ENCODE measurements at regions not wholly inside any gene's neighbourhood (a gene's known extent, or its start where the extent isn't known, plus 50 kb on each side); places are given as distances from the start of the nearest gene placed in this dataset.
A peak's percentile ranks its signal among the peaks of the same experiment; 100 is the strongest.

DNA sequence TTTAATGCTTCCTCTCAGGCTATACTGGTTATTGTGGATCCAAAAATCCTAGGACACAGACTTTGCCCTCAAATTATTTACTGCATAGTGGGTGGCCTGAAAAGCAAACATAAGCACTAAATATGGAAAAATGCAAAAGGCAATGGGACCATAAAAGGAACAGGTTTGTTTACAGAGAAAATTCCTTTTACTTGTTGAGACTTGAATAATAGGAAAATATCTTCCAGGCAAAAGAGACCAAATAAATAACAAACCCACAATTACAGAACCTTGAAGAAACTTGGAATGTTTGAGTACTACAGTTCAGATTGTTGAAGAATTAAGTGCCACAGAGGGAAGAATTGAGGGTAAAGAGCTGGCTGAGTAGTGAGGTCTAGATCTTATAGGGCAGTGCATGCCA is 711.0 kb downstream of the C4orf33 start:
- DNase-seq: no peak
- no peaks in the 10 kb centered on the region for H3K27me3 ChIP-seq
- intact Hi-C loops (cut with DNase I; ENCODE audit: low total_unique reads): no loop called here
- TF ChIP-seq, protein P1, sequence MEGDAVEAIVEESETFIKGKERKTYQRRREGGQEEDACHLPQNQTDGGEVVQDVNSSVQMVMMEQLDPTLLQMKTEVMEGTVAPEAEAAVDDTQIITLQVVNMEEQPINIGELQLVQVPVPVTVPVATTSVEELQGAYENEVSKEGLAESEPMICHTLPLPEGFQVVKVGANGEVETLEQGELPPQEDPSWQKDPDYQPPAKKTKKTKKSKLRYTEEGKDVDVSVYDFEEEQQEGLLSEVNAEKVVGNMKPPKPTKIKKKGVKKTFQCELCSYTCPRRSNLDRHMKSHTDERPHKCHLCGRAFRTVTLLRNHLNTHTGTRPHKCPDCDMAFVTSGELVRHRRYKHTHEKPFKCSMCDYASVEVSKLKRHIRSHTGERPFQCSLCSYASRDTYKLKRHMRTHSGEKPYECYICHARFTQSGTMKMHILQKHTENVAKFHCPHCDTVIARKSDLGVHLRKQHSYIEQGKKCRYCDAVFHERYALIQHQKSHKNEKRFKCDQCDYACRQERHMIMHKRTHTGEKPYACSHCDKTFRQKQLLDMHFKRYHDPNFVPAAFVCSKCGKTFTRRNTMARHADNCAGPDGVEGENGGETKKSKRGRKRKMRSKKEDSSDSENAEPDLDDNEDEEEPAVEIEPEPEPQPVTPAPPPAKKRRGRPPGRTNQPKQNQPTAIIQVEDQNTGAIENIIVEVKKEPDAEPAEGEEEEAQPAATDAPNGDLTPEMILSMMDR (IDR thresholded peaks at IDR 0.05): no peak
- no peak for TF ChIP-seq POLR2A (IDR thresholded peaks at IDR 0.05)
- H3K27ac ChIP-seq: peak overlapping the region in 1 of 2 donors; percentile 37
- H3K4me1 ChIP-seq: no peaks in the 10 kb centered on the region
- no peaks in the 10 kb centered on the region for H3K9me3 ChIP-seq
- H3K36me3 ChIP-seq (ENCODE audit: low read depth, missing control alignments): no peaks in the 10 kb centered on the region
- H3K4me3 ChIP-seq: no peak overlapping the region

DNA sequence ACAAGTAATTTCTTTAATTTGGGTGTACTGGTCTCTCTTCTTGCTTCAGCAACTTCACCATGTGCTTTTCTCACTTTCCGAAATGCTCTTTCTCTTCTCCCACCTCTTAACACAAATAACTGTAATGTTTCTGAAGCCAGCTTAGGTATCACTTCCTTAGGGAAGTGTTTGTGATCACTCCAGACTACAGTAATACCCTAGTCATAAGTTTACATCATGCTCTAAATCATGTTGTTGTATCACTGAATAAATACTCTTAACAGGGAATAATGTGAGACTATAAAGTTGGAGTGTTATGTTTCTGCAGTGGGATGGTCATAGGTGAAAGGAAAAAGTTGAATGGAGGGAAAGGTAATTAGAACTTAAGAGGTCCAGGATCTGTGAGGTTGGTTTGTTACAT is 712.3 kb downstream of the C4orf33 start:
- intact Hi-C loops (cut with DNase I; ENCODE audit: low total_unique reads): no loop called here
- Histone ChIP-seq H3K4me3 (no peak overlapping the region), H3K4me1 (no peaks in the 10 kb centered on the region), H3K27ac (no peak overlapping the region), H3K36me3 (ENCODE audit: low read depth, missing control alignments) (no peaks in the 10 kb centered on the region), H3K27me3 (no peaks in the 10 kb centered on the region), H3K9me3 (no peaks in the 10 kb centered on the region)
- 89 to 90% methylated on average over 1 of the region's 1 CpG for WGBS, 2 donors
- TF ChIP-seq, protein P1 (IDR thresholded peaks at IDR 0.05): no peak
- no peak for TF ChIP-seq POLR2A (IDR thresholded peaks at IDR 0.05)
- DNase-seq: no peak

- no peak for DNase-seq
- H3K9me3 ChIP-seq: no peaks in the 10 kb centered on the region
- no peaks in the 10 kb centered on the region for H3K4me1 ChIP-seq
- 93 to 95% methylated on average over 1 of the region's 1 CpG for WGBS, 2 donors
- no peak overlapping the region for H3K27ac ChIP-seq
- no peak overlapping the region for H3K4me3 ChIP-seq
- TF ChIP-seq POLR2A (IDR thresholded peaks at IDR 0.05): no peak
- TF ChIP-seq, protein P1 (IDR thresholded peaks at IDR 0.05): no peak
- intact Hi-C loops (cut with DNase I; ENCODE audit: low total_unique reads): no loop called here
- H3K27me3 ChIP-seq: no peaks in the 10 kb centered on the region
- H3K36me3 ChIP-seq (ENCODE audit: low read depth, missing control alignments): no peaks in the 10 kb centered on the region
Observed at GRCh38 chr4:129821073-129821472, 725.1 kb downstream of the C4orf33 start.

DNA sequence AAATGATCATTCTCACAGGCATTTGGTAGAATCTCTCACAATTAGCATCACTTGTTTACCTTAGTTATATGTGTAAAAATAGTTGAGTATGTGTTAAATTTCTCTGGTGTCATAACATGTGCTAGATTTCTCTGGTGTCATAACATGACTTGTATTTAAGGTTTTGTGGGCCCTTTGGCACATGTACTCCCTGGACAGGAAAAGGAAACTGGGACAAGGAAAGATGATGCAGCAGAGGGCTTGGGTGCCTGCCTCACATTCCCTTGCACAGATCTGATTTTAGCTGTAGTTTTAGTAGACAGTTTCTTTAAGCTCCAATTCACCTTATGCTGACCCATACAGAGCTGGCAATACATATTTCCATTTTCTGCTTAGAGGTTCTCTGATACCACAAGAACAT is 726.0 kb downstream of the C4orf33 start:
- TF ChIP-seq POLR2A (IDR thresholded peaks at IDR 0.05): no peak
- TF ChIP-seq, protein P1 (IDR thresholded peaks at IDR 0.05): no peak
- H3K4me3 ChIP-seq: no peak overlapping the region

DNA sequence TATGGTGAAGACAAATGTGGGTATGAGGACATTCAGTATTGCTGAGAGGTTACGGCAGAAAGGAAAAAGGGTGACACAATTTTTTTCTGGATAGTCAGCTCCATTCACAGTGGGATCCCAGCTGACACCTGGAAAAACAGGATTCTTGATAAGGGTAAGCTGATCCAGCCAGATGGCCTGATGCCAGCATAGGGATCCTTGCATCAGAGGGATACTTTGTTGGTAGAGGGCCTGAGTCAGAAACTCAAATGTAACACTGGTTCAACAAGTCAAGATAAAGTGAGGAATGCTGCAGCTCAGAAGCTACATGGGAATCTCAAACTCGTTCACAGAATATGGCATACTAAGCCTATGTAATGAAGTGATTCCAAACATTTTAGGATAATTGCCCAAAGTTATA is 726.7 kb downstream of the C4orf33 start:
- Histone ChIP-seq H3K4me3 (no peak overlapping the region), H3K9me3 (no peaks in the 10 kb centered on the region), H3K27me3 (no peaks in the 10 kb centered on the region), H3K36me3 (ENCODE audit: low read depth, missing control alignments) (no peaks in the 10 kb centered on the region), H3K4me1 (no peaks in the 10 kb centered on the region), H3K27ac (no peak overlapping the region)
- peak; percentile 15 for DNase-seq
- 40 to 44% methylated on average over 2 of the region's 2 CpGs for WGBS, 2 donors
- intact Hi-C loops (cut with DNase I; ENCODE audit: low total_unique reads): no loop called here
- no peak for TF ChIP-seq POLR2A (IDR thresholded peaks at IDR 0.05)
- TF ChIP-seq, protein P1 (IDR thresholded peaks at IDR 0.05): no peak

More for the DNA sequence above, 726.0 kb downstream of the C4orf33 start:
- Histone ChIP-seq H3K4me1 (no peaks in the 10 kb centered on the region), H3K36me3 (ENCODE audit: low read depth, missing control alignments) (no peaks in the 10 kb centered on the region), H3K27me3 (no peaks in the 10 kb centered on the region), H3K9me3 (no peaks in the 10 kb centered on the region), H3K27ac (no peak overlapping the region)
- no peak for DNase-seq
- intact Hi-C loops (cut with DNase I; ENCODE audit: low total_unique reads): no loop called here

Measured in testis (tissue), 2 donors.